ENCODE measurements at regions not wholly inside any gene's neighbourhood (a gene's known extent, or its start where the extent isn't known, plus 50 kb on each side); places are given as distances from the start of the nearest gene placed in this dataset.
A peak's percentile ranks its signal among the peaks of the same experiment; 100 is the strongest.

DNA sequence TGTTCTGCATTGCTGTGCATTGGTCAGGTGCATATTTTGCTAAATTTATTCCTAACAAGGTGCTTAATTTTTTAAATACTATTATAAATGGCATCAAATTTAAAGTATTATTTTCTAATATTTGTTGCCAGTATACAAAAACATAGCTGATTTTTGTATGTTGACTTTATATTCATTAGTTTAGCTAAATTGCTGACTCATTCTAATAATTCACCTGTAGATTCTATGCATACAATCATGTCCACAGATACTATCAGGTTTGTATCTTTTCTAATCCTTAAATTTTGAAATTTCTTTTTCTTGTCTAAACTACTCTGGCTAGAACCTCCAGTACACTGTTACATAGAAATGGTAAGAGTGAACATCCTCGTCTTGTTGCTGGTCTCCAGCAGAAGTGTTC, 657.6 kb downstream of the CCDC171 start:
- Histone ChIP-seq H3K4me1 (ENCODE audit: control insufficient read depth, insufficient read depth, low read length) (no peaks in the 10 kb centered on the region), H3K9me3 (ENCODE audit: control insufficient read depth, low read depth, low read length) (no peaks in the 10 kb centered on the region), H3K36me3 (ENCODE audit: control insufficient read depth, insufficient read depth, low read length) (no peaks in the 10 kb centered on the region), H3K27ac (ENCODE audit: low read length) (no peak overlapping the region), H3K27me3 (ENCODE audit: control insufficient read depth, insufficient read depth, low read length) (no peaks in the 10 kb centered on the region), H3K4me3 (ENCODE audit: low read length) (no peak overlapping the region)
- no CpG with 5 or more reads among the region's 1 CpG for WGBS (ENCODE audit: insufficient coverage, low lambda C conversion rate)
- DNase-seq: no peak

- H3K36me3 ChIP-seq (ENCODE audit: control insufficient read depth, insufficient read depth, low read length): no peaks in the 10 kb centered on the region
- no peaks in the 10 kb centered on the region for H3K9me3 ChIP-seq (ENCODE audit: control insufficient read depth, low read depth, low read length)
- no peak overlapping the region for H3K27ac ChIP-seq (ENCODE audit: low read length)
- no peaks in the 10 kb centered on the region for H3K27me3 ChIP-seq (ENCODE audit: control insufficient read depth, insufficient read depth, low read length)
- 100% methylated on average over 1 of the region's 3 CpGs for WGBS (ENCODE audit: insufficient coverage, low lambda C conversion rate)
- no peak for DNase-seq
- no peaks in the 10 kb centered on the region for H3K4me1 ChIP-seq (ENCODE audit: control insufficient read depth, insufficient read depth, low read length)
- H3K4me3 ChIP-seq (ENCODE audit: low read length): no peak overlapping the region
These were observed 658.5 kb downstream of the BNC2 start for GRCh38 chr9:16211946-16212345.

DNA sequence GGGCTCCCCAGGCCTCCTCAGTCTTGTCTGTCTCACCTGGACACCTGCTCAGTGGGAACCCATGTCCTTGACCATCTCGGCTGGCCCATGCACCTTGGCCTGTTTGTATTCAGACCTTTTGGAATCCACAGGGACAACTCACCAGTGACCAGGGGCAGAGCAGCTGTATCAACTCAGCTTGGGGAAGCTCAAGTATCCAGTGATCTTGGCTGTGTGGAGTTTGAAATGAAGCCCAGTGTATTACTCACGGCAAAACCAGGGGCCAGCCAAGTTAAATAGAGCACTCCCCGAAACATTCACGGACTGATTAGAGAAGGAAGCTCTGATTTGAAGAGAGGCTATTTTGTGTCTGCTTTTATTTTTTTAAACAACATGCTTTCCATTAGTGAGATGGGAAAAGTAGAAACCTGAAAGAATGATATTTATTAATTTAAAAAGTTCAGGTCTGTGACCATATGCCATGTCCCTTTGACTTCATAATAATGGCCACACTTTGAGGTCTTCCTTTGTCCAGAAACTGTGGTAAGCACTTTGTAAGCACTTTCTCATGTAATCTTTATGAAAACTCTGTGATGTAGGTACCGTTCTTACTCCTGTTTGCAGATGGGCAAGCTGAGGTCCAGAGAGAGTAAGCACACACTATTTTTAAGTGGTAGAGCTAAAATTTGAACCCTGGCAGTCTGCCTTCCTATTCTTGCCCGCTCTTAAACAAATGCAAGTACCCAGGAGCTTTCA, 656.5 kb downstream of the BNC2 start:
- Histone ChIP-seq H3K36me3 (ENCODE audit: control insufficient read depth, insufficient read depth, low read length) (no peaks in the 10 kb centered on the region), H3K9me3 (ENCODE audit: control insufficient read depth, low read depth, low read length) (no peaks in the 10 kb centered on the region), H3K27ac (ENCODE audit: low read length) (peak overlapping the region; percentile 16), H3K4me3 (ENCODE audit: low read length) (no peak overlapping the region), H3K4me1 (ENCODE audit: control insufficient read depth, insufficient read depth, low read length) (no peaks in the 10 kb centered on the region), H3K27me3 (ENCODE audit: control insufficient read depth, insufficient read depth, low read length) (no peaks in the 10 kb centered on the region)
- peak; percentile 27 to 30 for DNase-seq
- no CpG with 5 or more reads among the region's 6 CpGs for WGBS (ENCODE audit: insufficient coverage, low lambda C conversion rate)

- H3K36me3 ChIP-seq (ENCODE audit: control insufficient read depth, insufficient read depth, low read length): no peaks in the 10 kb centered on the region
- 100% methylated on average over 2 of the region's 16 CpGs for WGBS (ENCODE audit: insufficient coverage, low lambda C conversion rate)
- no peaks in the 10 kb centered on the region for H3K9me3 ChIP-seq (ENCODE audit: control insufficient read depth, low read depth, low read length)
- H3K27ac ChIP-seq (ENCODE audit: low read length): peak overlapping the region; percentile 16
- no peaks in the 10 kb centered on the region for H3K27me3 ChIP-seq (ENCODE audit: control insufficient read depth, insufficient read depth, low read length)
- DNase-seq: no peak
- no peak overlapping the region for H3K4me3 ChIP-seq (ENCODE audit: low read length)
- H3K4me1 ChIP-seq (ENCODE audit: control insufficient read depth, insufficient read depth, low read length): no peaks in the 10 kb centered on the region
These were observed 655.7 kb downstream of the BNC2 start for GRCh38 chr9:16214677-16215352.

- no peak for DNase-seq
- Histone ChIP-seq H3K36me3 (ENCODE audit: control insufficient read depth, insufficient read depth, low read length) (no peaks in the 10 kb centered on the region), H3K27ac (ENCODE audit: low read length) (no peak overlapping the region), H3K27me3 (ENCODE audit: control insufficient read depth, insufficient read depth, low read length) (no peaks in the 10 kb centered on the region), H3K4me1 (ENCODE audit: control insufficient read depth, insufficient read depth, low read length) (no peaks in the 10 kb centered on the region), H3K4me3 (ENCODE audit: low read length) (no peak overlapping the region), H3K9me3 (ENCODE audit: control insufficient read depth, low read depth, low read length) (no peaks in the 10 kb centered on the region)
- WGBS (ENCODE audit: insufficient coverage, low lambda C conversion rate): no CpG with 5 or more reads among the region's 6 CpGs
These were observed 655.2 kb downstream of the BNC2 start for GRCh38 chr9:16215353-16215680.

DNA sequence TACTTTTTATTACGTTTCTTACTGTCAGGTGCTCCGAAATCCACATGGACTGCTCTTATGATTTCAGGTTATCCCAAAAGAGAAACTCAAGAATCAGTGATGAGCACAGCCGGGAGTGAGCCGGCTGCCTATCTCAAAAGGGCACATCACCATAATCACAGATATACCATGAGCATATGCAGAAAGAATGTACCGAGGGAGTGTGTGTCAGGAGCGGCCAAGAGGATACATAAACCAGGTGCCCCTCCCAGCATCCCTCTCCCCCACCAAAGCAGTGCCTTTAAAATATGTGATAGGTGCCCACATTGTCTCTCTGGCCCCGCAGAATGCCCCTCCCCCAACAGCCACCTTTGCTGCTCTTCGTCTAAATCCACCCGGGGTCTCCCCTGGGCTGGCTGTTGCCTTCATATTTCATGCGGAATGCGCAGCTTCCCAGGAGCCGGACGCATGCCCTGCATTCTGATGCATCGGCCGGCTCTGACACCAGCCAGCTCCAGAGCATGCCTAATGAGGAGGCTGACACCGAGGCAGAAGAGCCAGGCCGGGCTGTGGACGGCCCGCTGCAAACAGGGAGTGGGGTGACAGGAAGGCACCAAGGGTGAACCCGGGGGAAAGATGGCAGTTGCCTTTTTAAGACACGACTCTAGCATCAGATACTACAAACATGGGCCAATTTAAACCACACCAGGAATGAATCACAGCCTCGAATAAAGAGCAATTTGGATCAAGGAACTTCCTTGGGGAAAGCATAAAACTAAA, 652.3 kb downstream of the BNC2 start:
- Histone ChIP-seq H3K4me1 (ENCODE audit: control insufficient read depth, insufficient read depth, low read length) (peaks cover 3% of the 10 kb centered on the region), H3K4me3 (ENCODE audit: low read length) (no peak overlapping the region), H3K9me3 (ENCODE audit: control insufficient read depth, low read depth, low read length) (no peaks in the 10 kb centered on the region), H3K27me3 (ENCODE audit: control insufficient read depth, insufficient read depth, low read length) (no peaks in the 10 kb centered on the region), H3K36me3 (ENCODE audit: control insufficient read depth, insufficient read depth, low read length) (no peaks in the 10 kb centered on the region), H3K27ac (ENCODE audit: low read length) (no peak overlapping the region)
- 95% methylated on average over 3 of the region's 22 CpGs for WGBS (ENCODE audit: insufficient coverage, low lambda C conversion rate)
- DNase-seq: no peak

DNA sequence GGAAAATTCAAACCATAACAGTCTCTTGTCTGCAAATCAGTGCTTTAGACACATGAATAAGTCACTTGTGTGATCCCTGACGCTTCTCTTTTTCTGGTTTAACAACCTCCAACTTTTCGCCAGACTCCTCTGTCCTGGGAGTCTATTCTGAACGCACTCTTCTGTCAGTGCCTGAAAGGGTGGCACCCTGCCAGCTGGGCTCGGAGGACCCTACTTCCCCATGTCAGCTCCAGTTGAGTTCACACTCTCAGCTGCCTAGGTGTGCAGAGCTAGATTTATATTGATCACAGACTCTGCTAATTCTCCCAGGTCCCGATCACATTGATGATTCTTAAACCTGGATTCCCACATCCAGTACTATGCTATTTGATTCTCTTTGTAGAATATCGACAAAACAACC, 649.1 kb downstream of the BNC2 start:
- no peak overlapping the region for H3K4me3 ChIP-seq (ENCODE audit: low read length)
- DNase-seq: no peak
- no peak overlapping the region for H3K27ac ChIP-seq (ENCODE audit: low read length)
- no peaks in the 10 kb centered on the region for H3K27me3 ChIP-seq (ENCODE audit: control insufficient read depth, insufficient read depth, low read length)
- H3K4me1 ChIP-seq (ENCODE audit: control insufficient read depth, insufficient read depth, low read length): peaks cover 14% of the 10 kb centered on the region
- H3K9me3 ChIP-seq (ENCODE audit: control insufficient read depth, low read depth, low read length): no peaks in the 10 kb centered on the region
- no peaks in the 10 kb centered on the region for H3K36me3 ChIP-seq (ENCODE audit: control insufficient read depth, insufficient read depth, low read length)
- WGBS (ENCODE audit: insufficient coverage, low lambda C conversion rate): no CpG with 5 or more reads among the region's 6 CpGs

- no peak overlapping the region for H3K27ac ChIP-seq (ENCODE audit: low read length)
- no peaks in the 10 kb centered on the region for H3K27me3 ChIP-seq (ENCODE audit: control insufficient read depth, insufficient read depth, low read length)
- no peaks in the 10 kb centered on the region for H3K36me3 ChIP-seq (ENCODE audit: control insufficient read depth, insufficient read depth, low read length)
- H3K4me3 ChIP-seq (ENCODE audit: low read length): no peak overlapping the region
- H3K9me3 ChIP-seq (ENCODE audit: control insufficient read depth, low read depth, low read length): no peaks in the 10 kb centered on the region
- peaks cover 14% of the 10 kb centered on the region for H3K4me1 ChIP-seq (ENCODE audit: control insufficient read depth, insufficient read depth, low read length)
- 14% methylated on average over 1 of the region's 3 CpGs for WGBS (ENCODE audit: insufficient coverage, low lambda C conversion rate)
- DNase-seq: peak in 1 of 2 donors; percentile 40
These were observed 648.5 kb downstream of the BNC2 start for GRCh38 chr9:16221822-16222547.

DNA sequence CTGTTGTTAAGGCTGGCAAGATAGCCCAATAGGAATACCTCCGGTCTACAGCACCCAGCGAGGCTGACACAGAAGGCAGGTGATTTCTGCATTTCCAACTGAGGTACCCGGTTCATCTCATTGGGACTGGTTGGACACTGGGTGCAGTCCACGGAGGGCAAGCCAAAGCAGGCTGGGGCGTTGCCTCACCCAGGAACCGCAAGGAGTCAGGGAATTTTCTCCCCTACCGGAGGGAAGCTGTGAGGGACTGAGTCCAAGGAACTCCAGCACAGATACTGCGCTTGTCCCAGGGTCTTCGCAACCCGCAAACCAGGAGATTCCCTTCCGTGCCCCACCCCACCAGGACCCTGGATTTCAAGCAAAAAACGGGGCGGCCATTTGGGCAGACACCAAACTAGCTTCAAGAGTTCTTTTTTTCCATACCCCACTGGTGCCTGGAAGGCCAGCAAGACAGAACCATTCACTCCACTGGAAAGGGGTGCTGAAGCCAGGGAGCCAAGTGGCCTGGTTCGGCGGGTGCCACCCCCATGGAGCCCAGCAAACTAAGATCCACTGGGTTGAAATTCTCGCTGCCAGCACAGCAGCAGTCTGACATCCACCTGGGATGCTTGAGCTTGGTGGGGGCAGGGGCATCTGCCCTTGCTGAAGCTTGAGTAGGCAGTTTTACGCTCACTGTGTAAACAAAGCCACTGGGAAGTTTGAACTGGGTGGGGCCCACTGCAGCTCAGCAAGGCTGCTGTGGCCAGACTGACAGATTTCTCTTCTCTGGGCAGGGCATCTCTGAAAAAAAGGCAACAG, 647.2 kb downstream of the BNC2 start:
- Histone ChIP-seq H3K9me3 (ENCODE audit: control insufficient read depth, low read depth, low read length) (no peaks in the 10 kb centered on the region), H3K36me3 (ENCODE audit: control insufficient read depth, insufficient read depth, low read length) (no peaks in the 10 kb centered on the region), H3K27me3 (ENCODE audit: control insufficient read depth, insufficient read depth, low read length) (no peaks in the 10 kb centered on the region), H3K4me3 (ENCODE audit: low read length) (no peak overlapping the region), H3K27ac (ENCODE audit: low read length) (peak overlapping the region; percentile 42), H3K4me1 (ENCODE audit: control insufficient read depth, insufficient read depth, low read length) (peaks cover 14% of the 10 kb centered on the region)
- peak; percentile 84 to 88 for DNase-seq
- WGBS (ENCODE audit: insufficient coverage, low lambda C conversion rate): 60% methylated on average over 1 of the region's 17 CpGs
